OCI-LY1 (cell line): ENCODE measurements at regions not wholly inside any gene's neighbourhood (a gene's known extent, or its start where the extent isn't known, plus 50 kb on each side); places are given as distances from the start of the nearest gene placed in this dataset.

ENCODE experiments used
- CTCF ChIP-seq: fragments of 200-600 bp; sonication (generic), shearing (Covaris generic); IDR thresholded peaks from 2 replicates; pipeline ENCODE4 v1.5.1; 2017; ENCODE audit warnings: mild to moderate bottlenecking, antibody characterized with exemption, low read length, moderate library complexity, mixed read lengths
- EZH2 ChIP-seq: fragments of 200-600 bp; sonication (generic), shearing (Covaris generic); IDR thresholded peaks from 2 replicates; pipeline ENCODE4 v1.8.0; 2017; ENCODE audit warnings: borderline replicate concordance, mixed run types, mild to moderate bottlenecking, antibody characterized with exemption, low read length, moderate library complexity, mixed read lengths

- TF ChIP-seq CTCF (no peak), EZH2 (no peak)
Observed at GRCh38 chr3:86418861-86419260, 572.1 kb downstream of the VGLL3 start.
